KBM-7 (cell line): ENCODE measurements at regions not wholly inside any gene's neighbourhood (a gene's known extent, or its start where the extent isn't known, plus 50 kb on each side); places are given as distances from the start of the nearest gene placed in this dataset.

ENCODE experiments used
- DNase-seq: peaks from one replicate; pipeline ENCODE4 v3.0.0-alpha.2; 2015
- in situ Hi-C: fragments of 300-500 bp; cut with MboI; formaldehyde crosslinking; loops from 2 replicates; pipeline ENCODE4 v1.14.3; 2020; ENCODE audit warnings: low sequenced_read_pairs, low pct_unique_long_range_greater_than_20kb, mixed read lengths

DNA sequence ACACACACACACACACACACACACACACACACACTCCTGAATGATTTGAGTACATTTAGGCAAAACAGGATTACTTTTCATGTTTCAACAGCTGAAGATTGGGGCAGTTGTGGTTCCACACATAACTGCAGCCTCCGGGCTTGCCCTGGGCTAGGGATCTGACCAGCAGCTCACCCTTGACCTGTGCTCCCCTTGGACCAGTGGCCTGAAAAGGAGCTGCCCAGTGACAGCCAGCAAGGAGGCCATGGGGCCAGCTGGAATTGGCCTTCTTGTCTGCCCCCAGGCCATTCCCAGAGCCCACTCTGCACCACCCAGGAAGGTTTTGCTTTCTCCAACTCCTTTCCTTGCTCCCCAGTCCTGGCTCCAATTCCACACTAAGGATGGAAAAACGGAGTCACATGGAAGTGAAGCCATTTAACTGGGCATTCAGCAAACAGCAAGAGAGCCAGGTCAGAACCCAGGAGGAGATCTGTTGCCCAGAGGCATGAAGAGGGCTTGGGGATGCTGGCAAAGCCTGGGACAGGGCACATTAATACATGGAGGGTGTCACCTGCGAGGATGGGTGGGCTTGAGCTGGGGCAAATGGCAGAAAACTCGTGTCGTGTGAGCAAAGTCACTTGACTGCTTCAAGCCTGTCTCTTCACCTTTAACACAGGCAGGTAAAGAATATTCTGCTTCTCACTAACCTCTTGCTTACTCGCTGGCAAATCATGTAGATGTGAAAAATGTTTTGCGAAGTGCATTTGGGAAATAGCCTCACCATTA lies 61.5 kb upstream of the GDF10 start:
- in situ Hi-C loops: no loop called here
- no peak for DNase-seq

DNA sequence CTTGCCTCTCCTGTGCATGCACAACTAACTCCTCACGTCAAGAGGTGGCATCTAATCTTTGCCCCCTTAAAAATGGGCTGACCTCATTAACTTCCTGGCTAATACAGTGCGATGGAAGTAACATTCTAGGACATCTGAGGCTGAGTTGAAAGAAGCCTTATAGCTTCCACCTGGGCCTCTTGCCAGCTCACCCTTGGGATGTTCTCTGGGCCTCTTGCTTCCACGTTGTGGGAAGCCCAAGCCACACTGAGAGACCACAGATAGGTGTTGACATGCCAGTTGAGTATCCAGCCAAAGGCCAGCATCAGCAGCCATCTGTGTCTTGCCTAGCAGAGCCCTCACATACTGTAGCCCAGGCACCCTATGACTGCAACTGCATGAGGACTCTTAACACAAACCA lies 60.8 kb upstream of the GDF10 start:
- no peak for DNase-seq
- in situ Hi-C loops: no loop called here

DNA sequence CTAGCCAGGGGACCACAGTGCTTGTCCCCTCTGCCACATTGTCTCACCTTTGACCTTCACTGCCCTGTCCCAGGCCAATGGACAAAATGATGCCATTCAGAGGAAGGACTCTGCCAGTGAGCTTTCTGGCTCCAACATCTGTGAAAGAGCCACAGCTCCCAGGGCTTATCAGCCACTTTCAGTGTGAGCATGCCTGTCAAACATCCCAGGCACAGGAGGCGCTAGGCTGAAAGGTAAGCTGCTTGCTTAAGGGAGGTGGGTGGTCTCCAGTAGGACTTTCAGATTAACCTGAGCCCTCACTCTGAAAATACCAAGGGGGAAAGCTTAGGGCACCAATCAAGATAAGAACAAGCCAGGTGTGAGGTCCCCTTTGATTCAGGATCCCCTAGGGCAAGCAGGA lies 59.8 kb upstream of the GDF10 start:
- DNase-seq: no peak
- in situ Hi-C loops: no loop called here

GRCh38 chr10:47241256-47241655 lies 58.7 kb upstream of the GDF10 start:
- DNase-seq: no peak
- in situ Hi-C loops: no loop called here

DNA sequence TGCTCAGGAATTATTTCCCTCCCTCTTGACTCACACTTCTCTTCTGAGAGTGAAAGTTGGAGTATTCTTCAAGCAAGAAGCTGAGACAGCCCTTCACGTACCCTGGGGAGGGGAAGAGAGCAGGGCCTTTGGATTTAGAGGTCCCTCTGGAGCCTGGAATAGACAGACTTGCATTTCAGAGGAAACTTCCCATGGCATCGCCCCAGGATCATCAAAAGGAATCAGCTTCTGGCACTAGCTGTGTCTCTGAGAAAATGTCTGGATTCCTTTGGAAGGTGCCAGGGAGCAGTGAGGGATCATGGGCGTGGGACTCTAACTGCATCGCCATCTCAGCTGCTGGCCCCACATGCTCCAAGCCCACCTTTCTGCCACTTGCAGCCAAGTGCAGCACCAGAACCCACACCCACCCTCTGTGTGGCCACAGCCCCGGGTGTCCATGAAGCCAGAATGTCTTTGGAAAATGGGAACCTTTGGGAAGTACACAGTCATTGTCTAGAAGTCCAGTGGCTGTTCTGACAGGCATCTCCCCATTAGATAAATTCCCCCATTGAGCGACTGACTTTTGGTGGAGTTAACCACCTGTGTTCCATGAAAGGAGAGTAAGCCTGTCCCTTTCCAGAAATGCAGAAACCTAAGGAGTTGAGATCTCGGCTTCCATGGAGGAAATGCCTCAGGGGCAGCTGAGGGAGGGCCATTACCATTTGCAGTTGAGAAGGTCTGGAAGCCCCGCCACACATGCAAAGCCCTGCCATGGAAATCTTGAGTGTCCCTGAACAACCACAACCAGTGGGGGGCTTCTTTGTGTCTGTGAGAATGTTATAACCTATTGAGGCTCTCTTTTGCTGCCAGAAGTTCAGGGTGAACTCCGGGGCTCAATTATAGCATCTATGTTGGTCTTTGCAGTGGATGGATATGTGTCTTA lies 57.8 kb upstream of the GDF10 start:
- in situ Hi-C loops: no loop called here
- no peak for DNase-seq

DNA sequence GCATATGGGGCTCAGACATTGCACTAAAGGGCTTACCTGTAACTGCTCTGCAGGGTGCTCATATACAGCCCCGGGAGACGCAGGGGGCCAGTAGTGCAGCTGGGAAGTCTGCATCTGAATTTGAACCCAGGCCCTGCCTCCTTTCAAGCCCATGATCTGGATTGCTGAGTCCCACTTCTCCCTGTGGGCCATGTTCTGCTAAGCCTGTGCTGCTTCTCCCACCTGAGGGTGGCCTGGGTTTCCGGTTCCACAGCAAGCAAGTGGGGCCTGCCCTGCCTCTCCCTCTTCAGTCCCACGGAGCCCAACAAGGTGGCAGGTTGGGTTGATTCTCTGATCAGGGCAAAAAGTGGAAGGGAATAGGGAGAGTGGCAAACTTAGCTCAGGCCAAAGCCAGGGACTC lies 56.6 kb upstream of the GDF10 start:
- in situ Hi-C loops: no loop called here
- no peak for DNase-seq

GRCh38 chr10:47243791-47244190 lies 56.2 kb upstream of the GDF10 start:
- DNase-seq: no peak
- in situ Hi-C loops: no loop called here

DNA sequence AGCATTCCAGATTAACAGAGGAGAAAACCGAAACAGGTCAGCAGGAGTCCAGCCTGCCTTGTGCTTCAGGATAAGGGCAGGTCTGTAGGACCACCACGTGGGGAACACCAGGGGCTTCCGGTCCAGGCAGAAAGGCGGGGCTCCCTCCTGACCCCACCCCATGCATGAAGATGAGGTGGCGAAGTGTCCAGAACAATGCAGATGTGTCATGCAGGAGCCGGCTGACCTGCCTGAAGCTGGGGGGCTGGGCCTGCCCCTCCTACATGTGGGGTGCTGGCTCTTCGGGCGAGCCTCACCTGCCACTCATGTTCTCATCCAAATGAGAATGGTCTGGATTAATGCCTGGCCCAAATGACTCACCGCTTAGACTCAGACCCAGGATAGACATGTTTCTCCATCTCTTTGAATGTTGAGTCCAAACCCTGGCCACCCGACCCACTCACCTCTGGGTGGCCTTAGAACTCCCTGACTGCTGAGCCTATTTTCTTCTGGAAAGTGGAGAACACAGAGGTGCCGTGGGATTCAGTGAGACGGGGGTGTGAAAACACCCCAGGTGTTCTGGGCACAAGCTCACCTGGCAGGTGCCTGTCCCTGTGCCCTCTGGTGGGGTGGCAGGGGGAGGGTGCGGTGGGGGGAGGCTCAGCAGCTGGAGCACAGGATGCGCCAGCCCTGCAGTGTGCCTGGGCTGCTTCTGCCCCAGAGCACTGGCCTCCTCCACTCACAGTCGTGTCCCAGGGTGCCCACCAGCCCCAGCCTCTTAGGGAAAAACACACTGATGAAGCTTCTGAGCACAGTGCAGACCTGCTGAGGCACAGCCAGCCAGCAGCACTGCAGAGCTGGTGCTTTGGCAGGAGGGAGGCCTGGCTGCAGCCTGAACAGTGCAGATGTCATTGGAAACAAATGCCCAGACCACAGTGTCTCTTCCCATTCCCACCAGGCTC lies 55.2 kb upstream of the GDF10 start:
- in situ Hi-C loops: no loop called here
- no peak for DNase-seq

DNA sequence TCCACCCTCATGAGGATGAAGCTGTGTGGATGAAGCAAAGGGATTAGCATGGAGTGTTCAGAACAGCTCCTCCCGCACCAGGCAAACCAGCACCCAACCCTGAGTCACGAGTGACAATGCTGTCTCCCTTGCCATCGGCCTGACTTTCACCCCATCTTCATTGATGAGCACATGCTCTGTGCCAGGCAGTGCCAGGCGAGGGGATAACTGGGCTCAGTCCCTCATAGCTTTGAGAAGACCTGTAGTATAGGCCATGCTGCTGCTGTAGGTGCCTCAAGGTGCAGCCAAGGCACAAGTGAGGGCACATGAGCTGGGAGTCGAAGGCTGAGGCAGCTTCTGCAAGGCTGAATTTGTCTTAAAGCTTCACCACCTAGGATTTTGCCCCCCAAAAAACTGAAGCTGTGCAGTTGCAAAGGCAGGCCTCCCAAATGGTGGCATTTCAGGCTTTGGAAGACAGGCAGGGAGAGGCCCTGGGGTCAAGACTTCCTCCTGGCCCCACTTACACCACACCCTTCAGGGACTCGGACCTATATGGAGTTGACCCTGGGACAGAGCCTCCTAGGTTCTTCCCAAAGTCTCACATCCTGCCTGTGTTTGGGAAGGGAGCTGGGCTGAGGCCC lies 54.2 kb upstream of the GDF10 start:
- no peak for DNase-seq
- in situ Hi-C loops: no loop called here

DNA sequence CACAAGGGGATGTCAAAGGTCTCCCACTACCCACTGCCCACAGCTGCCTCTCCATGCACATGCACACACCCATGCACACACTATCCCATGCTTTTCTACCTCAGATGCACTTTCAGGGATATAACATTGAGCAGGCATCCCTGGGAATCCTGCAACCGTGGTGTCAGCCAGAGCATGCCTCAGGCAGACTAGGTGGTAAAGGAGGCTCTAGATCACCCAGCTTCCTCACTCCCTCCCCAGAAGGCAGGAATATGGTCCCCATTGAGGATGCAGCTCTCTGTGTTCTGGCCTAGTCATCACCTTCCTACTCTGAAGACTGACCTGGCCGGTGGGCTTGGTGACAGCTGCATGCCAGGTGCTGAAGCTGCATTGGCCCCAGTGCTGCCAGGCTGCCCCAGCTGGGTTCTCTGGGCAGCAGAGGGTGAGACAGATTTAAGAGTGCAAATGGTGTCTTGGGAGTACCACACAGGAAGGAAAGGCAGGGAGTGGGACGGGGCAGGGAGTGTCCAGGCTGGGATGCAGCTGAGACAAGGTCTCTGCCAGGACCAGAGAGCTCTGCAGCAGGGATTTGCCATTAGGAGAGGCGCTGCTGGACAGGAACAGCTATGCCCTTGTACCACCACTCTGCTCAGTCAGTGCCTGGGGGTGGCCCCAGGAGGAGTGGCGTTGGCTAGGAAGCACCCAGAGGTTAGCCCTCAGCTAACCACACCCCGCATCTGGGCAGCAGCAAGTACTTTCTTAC lies 53.4 kb upstream of the GDF10 start:
- in situ Hi-C loops: no loop called here
- no peak for DNase-seq

DNA sequence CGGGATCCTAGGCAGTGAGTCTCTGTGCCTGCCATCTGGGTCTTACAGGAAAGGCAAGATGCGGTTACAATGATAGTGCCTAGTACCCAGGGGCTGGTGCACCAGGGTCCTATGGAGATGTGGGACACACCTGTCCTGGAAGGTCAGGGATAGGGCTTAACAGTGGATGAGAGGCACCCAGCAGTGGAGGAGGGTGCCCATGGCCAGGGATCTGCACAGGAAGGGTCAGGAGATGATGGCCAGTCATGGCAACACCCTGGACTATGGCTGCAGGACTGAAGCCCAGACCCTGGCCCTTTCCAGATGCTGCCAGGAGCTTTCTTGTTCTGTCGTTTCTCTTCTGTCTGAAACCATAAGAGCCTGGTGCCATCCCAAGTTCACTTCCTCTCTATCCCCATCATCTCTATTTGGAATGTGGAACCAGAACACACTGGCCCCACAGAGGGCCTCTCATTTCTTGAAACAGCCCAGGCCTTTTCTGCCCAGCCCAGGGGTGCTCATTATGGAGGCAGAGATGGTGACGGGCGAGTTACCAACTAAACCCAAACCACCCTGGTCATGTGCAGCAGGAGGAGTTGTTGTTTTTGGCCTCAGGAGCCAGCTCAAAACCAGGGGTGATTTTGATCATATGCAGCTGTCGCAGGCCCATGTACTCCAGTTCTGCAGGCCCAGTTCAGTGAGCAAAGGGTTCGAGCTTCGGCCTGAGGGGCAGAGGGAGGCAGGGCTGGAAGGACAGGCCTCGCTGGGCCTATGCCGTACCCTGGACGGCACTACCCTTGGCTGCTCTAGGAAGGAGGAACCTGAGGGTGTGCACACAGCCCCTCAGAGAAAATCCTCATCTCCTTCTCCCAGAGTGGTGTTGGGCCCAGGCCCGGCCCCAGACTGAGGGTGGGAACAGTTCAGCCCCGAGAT lies 52.6 kb upstream of the GDF10 start:
- in situ Hi-C loops: no loop called here
- DNase-seq: no peak

DNA sequence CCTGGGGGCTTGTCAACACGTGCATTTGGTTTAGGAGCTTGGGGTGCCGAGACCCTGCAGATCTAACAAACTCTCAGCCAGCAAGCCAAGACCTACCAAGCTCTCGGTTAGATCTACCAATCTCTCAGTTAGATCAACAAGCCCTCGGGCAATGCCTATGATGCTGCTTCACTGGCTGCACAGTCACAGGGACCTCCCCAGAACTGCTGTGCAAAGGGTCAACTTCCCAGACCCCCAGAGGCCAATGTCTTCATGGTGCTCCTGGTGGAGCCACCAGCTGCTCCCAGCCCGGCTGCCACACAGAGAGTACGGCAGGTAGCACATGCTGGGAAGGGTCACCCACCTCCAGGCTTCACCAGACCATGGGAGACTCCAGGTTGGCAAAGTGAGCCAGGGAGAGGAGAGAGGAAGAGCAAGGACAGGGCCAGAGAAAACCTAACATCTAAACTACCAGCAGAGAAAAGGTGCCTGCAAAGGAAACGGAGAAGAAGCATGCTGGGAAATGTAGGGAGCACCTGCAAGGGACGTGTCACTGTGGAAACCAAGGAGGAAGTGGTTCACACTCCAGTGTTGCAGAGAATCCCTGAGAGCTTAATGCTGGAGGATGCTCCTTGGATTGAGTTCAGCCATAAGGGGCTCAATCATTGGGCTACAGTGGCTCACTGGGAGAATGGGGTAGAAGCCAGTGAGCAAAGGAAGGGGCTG lies 51.5 kb upstream of the GDF10 start:
- DNase-seq: no peak
- in situ Hi-C loops: no loop called here

DNA sequence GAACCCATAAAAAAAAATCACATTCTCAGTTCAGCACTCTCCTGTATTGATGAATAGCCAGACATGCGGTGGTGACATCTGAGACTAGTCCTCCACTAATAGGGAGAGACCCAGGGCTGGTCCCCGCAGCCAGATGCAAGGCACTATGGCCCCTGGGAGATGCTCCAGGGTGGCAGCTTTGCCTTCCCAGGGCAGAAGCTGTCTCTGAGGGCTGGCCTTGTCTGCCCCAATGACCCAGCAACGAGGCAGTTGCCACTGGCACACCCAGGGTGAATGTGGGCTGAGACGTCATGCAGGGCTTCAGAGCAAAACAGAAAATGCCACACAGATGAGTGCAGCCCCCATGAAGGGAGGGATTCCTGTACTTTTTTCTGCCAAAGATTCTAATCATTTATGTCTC lies 50.1 kb upstream of the GDF10 start:
- in situ Hi-C loops: no loop called here
- no peak for DNase-seq
